PC-9 (cell line): ENCODE measurements at regions not wholly inside any gene's neighbourhood (a gene's known extent, or its start where the extent isn't known, plus 50 kb on each side); places are given as distances from the start of the nearest gene placed in this dataset.

Experiments
- BruUV-seq: library from RNA; stranded (reverse); fragments of 400-500 nt; replicated peaks from 2 replicates; lab custom pipeline; 2021; lab: Mats Ljungman, UMichigan
- CTCF ChIA-PET: fragments of 300-600 bp; sonication (Branson Sonifier 250); formaldehyde crosslinking; loops from one replicate; lab custom pipeline; 2022; ENCODE audit warnings: antibody characterized with exemption; lab: Charles Lee
- POLR2A ChIA-PET: fragments of 300-600 bp; sonication (Branson Sonifier 250); formaldehyde crosslinking; loops from one replicate; lab custom pipeline; 2022; ENCODE audit warnings: antibody characterized with exemption; ENCODE audit not compliant: unreplicated experiment; lab: Charles Lee
- DNase-seq, 2 experiments: peaks; one replicate each; pipeline versions ENCODE4 v3.0.0 to v3.0.0-alpha.2; 2015 to 2022; ENCODE audit warnings: mixed read lengths in 1 of 2
- H2AFZ ChIP-seq: fragments of 200-600 bp; sonication (generic); 2 replicates; pipeline ENCODE4 v1.8.1; 2017; ENCODE audit warnings: antibody characterized with exemption
- H3F3A ChIP-seq: fragments of 200-600 bp; sonication (generic); 2 replicates; pipeline ENCODE4 v1.8.1; 2017; ENCODE audit warnings: antibody characterized with exemption, mild to moderate bottlenecking, low read depth; ENCODE audit not compliant: insufficient read depth
- H3K27ac ChIP-seq: fragments of 200-600 bp; sonication (generic); 2 replicates; pipeline ENCODE4 v1.6.1; 2016; ENCODE audit warnings: mixed run types
- H3K27me3 ChIP-seq: fragments of 200-600 bp; sonication (generic); 2 replicates; pipeline ENCODE4 v1.6.1; 2016; ENCODE audit warnings: low read depth, mixed run types; ENCODE audit not compliant: insufficient read depth
- H3K36me3 ChIP-seq: fragments of 200-600 bp; sonication (generic); 2 replicates; pipeline ENCODE4 v1.6.1; 2016; ENCODE audit warnings: low read depth, mixed run types
- H3K4me1 ChIP-seq: fragments of 200-600 bp; sonication (generic); replicated peaks from 2 replicates; pipeline ENCODE4 v1.6.1; 2016; ENCODE audit warnings: mixed run types; ENCODE audit not compliant: insufficient read depth
- H3K4me2 ChIP-seq: fragments of 200-600 bp; sonication (generic); 2 replicates; pipeline ENCODE4 v1.6.1; 2017; ENCODE audit warnings: mixed run types
- H3K4me3 ChIP-seq: fragments of 200-600 bp; sonication (generic); 2 replicates; pipeline ENCODE4 v1.6.1; 2016; ENCODE audit warnings: mixed run types
- H3K79me2 ChIP-seq: fragments of 200-600 bp; sonication (generic); 2 replicates; pipeline ENCODE4 v1.6.1; 2017; ENCODE audit warnings: low read depth, mixed run types
- H3K9me2 ChIP-seq: fragments of 200-600 bp; sonication (generic); 2 replicates; pipeline ENCODE4 v1.8.1; 2017; ENCODE audit warnings: mild to moderate bottlenecking; ENCODE audit not compliant: insufficient read depth
- H3K9me3 ChIP-seq: fragments of 200-600 bp; sonication (generic); 2 replicates; pipeline ENCODE4 v1.8.1; 2016; ENCODE audit warnings: low read depth; ENCODE audit not compliant: insufficient read depth
- H4K20me1 ChIP-seq: fragments of 200-600 bp; sonication (generic); 2 replicates; pipeline ENCODE4 v1.8.1; 2017; ENCODE audit not compliant: insufficient read depth
- CTCF ChIP-seq: fragments of 200-600 bp; sonication (generic); conservative IDR thresholded peaks from 2 replicates; pipeline ENCODE4 v1.6.1; 2017; ENCODE audit warnings: mixed run types, antibody characterized with exemption, mild to moderate bottlenecking, moderate library complexity
- EZH2 ChIP-seq: fragments of 200-600 bp; sonication (generic); IDR thresholded peaks from 2 replicates; pipeline ENCODE4 v1.8.0; 2017; ENCODE audit warnings: antibody characterized with exemption, low read depth
- intact Hi-C: fragments of 100-400 bp; cut with micrococcal nuclease; formaldehyde crosslinking; loops from one replicate; pipeline ENCODE4 v1.10.0; 2022; ENCODE audit not compliant: unreplicated experiment

DNA sequence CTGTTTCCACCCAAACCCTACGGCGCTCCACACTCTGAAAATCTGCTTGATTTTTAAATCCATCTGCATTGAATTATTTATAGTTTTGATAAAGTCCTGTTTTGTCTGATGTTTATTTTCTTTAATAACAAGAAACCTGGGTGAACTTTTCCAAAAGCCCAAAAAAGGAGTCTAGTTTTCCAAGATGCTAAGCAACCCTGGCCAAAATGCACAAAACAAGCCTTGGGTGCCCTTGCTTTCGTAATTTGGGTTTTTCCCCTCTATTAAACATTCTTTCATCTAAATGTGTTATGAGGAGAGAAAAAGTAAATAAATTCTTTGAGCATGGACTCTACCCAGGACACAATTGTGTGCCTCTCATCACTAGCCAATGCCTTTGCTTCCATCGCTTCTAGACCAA, 468.9 kb downstream of the MCTP2 start:
- intact Hi-C loops = no loop called here
- TF ChIP-seq EZH2 (no peak), CTCF (no peak)
- Histone ChIP-seq H3K4me2 (no peak overlapping the region), H3K27ac (no peak overlapping the region), H4K20me1 (no peaks in the 10 kb centered on the region), H3F3A (no peaks in the 10 kb centered on the region), H3K9me2 (no peaks in the 10 kb centered on the region), H3K9me3 (no peaks in the 10 kb centered on the region), H2AFZ (no peak overlapping the region), H3K27me3 (peaks cover 20% of the 10 kb centered on the region; the same call in 1 of the 2 replicates), H3K36me3 (no peaks in the 10 kb centered on the region), H3K79me2 (no peaks in the 10 kb centered on the region), H3K4me3 (no peak overlapping the region), H3K4me1 (no peaks in the 10 kb centered on the region)
- ChIA-PET CTCF (no interaction called here), POLR2A (no interaction called here)
- DNase-seq = no peak
- no TSS peak for BruUV-seq

DNA sequence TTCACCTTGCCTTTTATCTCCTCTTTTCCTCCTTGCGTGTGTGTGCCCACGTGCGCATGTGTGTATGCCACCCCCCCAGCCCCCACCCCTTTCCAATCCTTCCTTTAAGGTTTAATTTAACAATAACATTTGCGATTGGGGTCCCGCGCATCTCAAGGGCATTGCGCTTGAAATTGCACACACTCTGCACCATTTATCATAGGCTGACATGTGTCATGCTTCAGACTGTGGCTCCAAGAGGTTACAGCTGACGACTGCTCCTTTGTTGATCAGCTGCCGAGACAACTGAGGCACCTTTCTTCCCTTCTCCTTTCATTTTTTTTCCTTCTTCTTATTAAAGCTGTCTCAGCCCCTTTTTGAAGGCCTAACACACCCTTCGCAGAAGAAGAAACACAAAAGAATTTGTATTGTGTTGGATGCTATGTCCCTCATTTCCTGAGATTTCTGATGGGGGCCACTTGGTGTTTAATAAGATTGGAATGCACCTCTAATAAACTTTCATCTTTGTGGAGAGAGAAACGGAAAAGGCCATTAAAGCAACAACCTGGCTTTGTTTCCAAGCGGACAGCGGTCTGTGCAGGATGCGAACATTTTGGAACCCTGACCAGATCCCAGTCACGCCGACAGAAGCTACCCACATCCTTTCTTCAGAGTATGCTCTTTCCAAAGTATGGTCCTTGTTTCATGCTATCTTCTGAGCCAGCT, 470.1 kb downstream of the MCTP2 start:
- no TSS peak for BruUV-seq
- Histone ChIP-seq H2AFZ (no peak overlapping the region), H3F3A (no peaks in the 10 kb centered on the region), H3K4me2 (no peak overlapping the region), H3K9me2 (no peaks in the 10 kb centered on the region), H3K36me3 (no peaks in the 10 kb centered on the region), H3K79me2 (no peaks in the 10 kb centered on the region), H3K27me3 (peaks cover 20% of the 10 kb centered on the region; the same call in 1 of the 2 replicates), H3K4me3 (no peak overlapping the region), H3K4me1 (no peaks in the 10 kb centered on the region), H3K9me3 (no peaks in the 10 kb centered on the region), H4K20me1 (no peaks in the 10 kb centered on the region), H3K27ac (no peak overlapping the region)
- no peak for DNase-seq
- intact Hi-C loops = no loop called here
- ChIA-PET CTCF (no interaction called here), POLR2A (no interaction called here)
- TF ChIP-seq EZH2 (no peak), CTCF (no peak)

GRCh38 chr15:94703596-94703995, 472.2 kb downstream of the MCTP2 start:
- CTCF ChIA-PET = no interaction called here
- H3F3A ChIP-seq = no peaks in the 10 kb centered on the region
- no peak overlapping the region for H3K4me2 ChIP-seq
- no peak overlapping the region for H3K4me3 ChIP-seq
- H4K20me1 ChIP-seq = no peaks in the 10 kb centered on the region
- H3K4me1 ChIP-seq = no peaks in the 10 kb centered on the region
- no peak overlapping the region for H2AFZ ChIP-seq
- no peak for DNase-seq
- intact Hi-C loops = no loop called here
- H3K27ac ChIP-seq = no peak overlapping the region
- no peaks in the 10 kb centered on the region for H3K79me2 ChIP-seq
- POLR2A ChIA-PET = no interaction called here
- H3K9me3 ChIP-seq = no peaks in the 10 kb centered on the region
- TF ChIP-seq CTCF (no peak), EZH2 (no peak)
- BruUV-seq = no TSS peak
- H3K9me2 ChIP-seq = no peaks in the 10 kb centered on the region
- H3K36me3 ChIP-seq = no peaks in the 10 kb centered on the region
- H3K27me3 ChIP-seq = peaks cover 20% of the 10 kb centered on the region; the same call in 1 of the 2 replicates
